ENCODE measurements at regions not wholly inside any gene's neighbourhood (a gene's known extent, or its start where the extent isn't known, plus 50 kb on each side); places are given as distances from the start of the nearest gene placed in this dataset.
"Not testable (repeated sequence)": the region's sequence is repeated elsewhere in the genome, so short reads cannot be mapped to it uniquely, and the experiment has no call there.

DNA sequence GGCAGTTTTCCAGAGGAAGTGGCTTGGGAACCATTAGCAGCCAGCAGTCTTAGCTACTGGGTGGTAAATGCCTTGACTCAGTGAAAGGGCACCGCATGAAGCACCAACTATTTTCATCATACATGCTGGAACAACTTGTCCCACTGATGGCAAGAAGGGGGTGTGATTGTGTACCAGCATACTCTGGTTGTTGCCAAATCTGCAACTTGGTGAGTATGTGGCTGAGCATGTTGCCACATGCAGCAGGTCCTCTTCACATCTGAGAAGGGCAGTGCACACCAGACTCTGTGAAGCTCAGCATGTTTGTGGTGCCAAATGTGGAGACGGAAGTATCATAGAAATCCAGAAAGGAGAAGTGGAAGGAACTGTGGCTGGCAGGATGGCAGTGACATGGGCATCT lies 122.1 kb downstream of the CCNG2 start:
- WGBS, result 71% methylated on average over 2 of the region's 2 CpGs
- H3K4me3 ChIP-seq (ENCODE audit: low read depth in 1 of 3, low read length in 3 of 3); H3K27ac ChIP-seq (ENCODE audit: low read depth in 1 of 2, low read length in 2 of 2); H3K9ac ChIP-seq (ENCODE audit: low read depth in 1 of 2, low read length in 2 of 2); DNase-seq (ENCODE audit: low spot score); H3K9me3 ChIP-seq (ENCODE audit: control insufficient read depth in 4 of 4, low read length in 3 of 4); H3K27me3 ChIP-seq (ENCODE audit: control insufficient read depth in 4 of 4, insufficient read depth in 4 of 4, low read length in 3 of 4); H3K4me1 ChIP-seq (ENCODE audit: control insufficient read depth in 4 of 4, insufficient read depth in 4 of 4, low read length in 3 of 4); H3K36me3 ChIP-seq (ENCODE audit: control insufficient read depth in 4 of 4, insufficient read depth in 3 of 4, low read depth in 1 of 4, low read length in 3 of 4): not testable (repeated sequence)

- WGBS, result 46% methylated on average over 3 of the region's 3 CpGs
- TF ChIP-seq FOXA1 (IDR thresholded peaks at IDR 0.05) (no peak), FOXA2 (IDR thresholded peaks at IDR 0.05) (no peak), REST (IDR thresholded peaks at IDR 0.05) (no peak), NR2F2 (IDR thresholded peaks at IDR 0.05) (no peak), HNF4G (IDR thresholded peaks at IDR 0.05) (no peak), RXRA (IDR thresholded peaks at IDR 0.05) (no peak), ATF3 (IDR thresholded peaks at IDR 0.05) (no peak), JUND (IDR thresholded peaks at IDR 0.05) (no peak)
- no peak for DNase-seq (ENCODE audit: low spot score)
- Histone ChIP-seq H3K9ac (ENCODE audit: low read depth in 1 of 2, low read length in 2 of 2) (no peak overlapping the region), H3K4me3 (ENCODE audit: low read depth in 1 of 3, low read length in 3 of 3) (no peak overlapping the region), H3K27me3 (ENCODE audit: control insufficient read depth in 4 of 4, insufficient read depth in 4 of 4, low read length in 3 of 4) (no peaks in the 10 kb centered on the region), H3K9me3 (ENCODE audit: control insufficient read depth in 4 of 4, low read length in 3 of 4) (no peaks in the 10 kb centered on the region), H3K27ac (ENCODE audit: low read depth in 1 of 2, low read length in 2 of 2) (no peak overlapping the region), H3K36me3 (ENCODE audit: control insufficient read depth in 4 of 4, insufficient read depth in 3 of 4, low read depth in 1 of 4, low read length in 3 of 4) (no peaks in the 10 kb centered on the region), H3K4me1 (ENCODE audit: control insufficient read depth in 4 of 4, insufficient read depth in 4 of 4, low read length in 3 of 4) (no peaks in the 10 kb centered on the region)
Observed at GRCh38 chr4:77282305-77282704, 125.3 kb downstream of the CCNG2 start.

- Histone ChIP-seq H3K9ac (ENCODE audit: low read depth in 1 of 2, low read length in 2 of 2) (no peak overlapping the region), H3K27ac (ENCODE audit: low read depth in 1 of 2, low read length in 2 of 2) (no peak overlapping the region), H3K36me3 (ENCODE audit: control insufficient read depth in 4 of 4, insufficient read depth in 3 of 4, low read depth in 1 of 4, low read length in 3 of 4) (no peaks in the 10 kb centered on the region), H3K4me1 (ENCODE audit: control insufficient read depth in 4 of 4, insufficient read depth in 4 of 4, low read length in 3 of 4) (no peaks in the 10 kb centered on the region), H3K4me3 (ENCODE audit: low read depth in 1 of 3, low read length in 3 of 3) (no peak overlapping the region), H3K27me3 (ENCODE audit: control insufficient read depth in 4 of 4, insufficient read depth in 4 of 4, low read length in 3 of 4) (no peaks in the 10 kb centered on the region), H3K9me3 (ENCODE audit: control insufficient read depth in 4 of 4, low read length in 3 of 4) (no peaks in the 10 kb centered on the region)
- TF ChIP-seq TAF1 (conservative IDR thresholded peaks at IDR 0.05), result no peak
- TF ChIP-seq RAD21 (IDR thresholded peaks at IDR 0.05), result no peak
- TF ChIP-seq REST (IDR thresholded peaks at IDR 0.05), result no peak
- TF ChIP-seq NR2F2 (IDR thresholded peaks at IDR 0.05), result no peak
- no peak for TF ChIP-seq MAX (IDR thresholded peaks at IDR 0.05)
- no peak for TF ChIP-seq ATF3 (IDR thresholded peaks at IDR 0.05)
- TF ChIP-seq YY1 (IDR thresholded peaks at IDR 0.05), result no peak
- no peak for TF ChIP-seq CTCF (IDR thresholded peaks at IDR 0.05; ENCODE audit: low read depth, low read length, missing input control)
- TF ChIP-seq SP1 (IDR thresholded peaks at IDR 0.05), result no peak
- no peak for TF ChIP-seq FOXA2 (IDR thresholded peaks at IDR 0.05)
- no peak for DNase-seq (ENCODE audit: low spot score)
- WGBS, result 41% methylated on average over 2 of the region's 2 CpGs
Observed at GRCh38 chr4:77284036-77284435, 127.0 kb downstream of the CCNG2 start.
